SIG-M5 treated with dmso at 0.1 percent for 504 hours (cell line): ENCODE measurements at regions not wholly inside any gene's neighbourhood (a gene's known extent, or its start where the extent isn't known, plus 50 kb on each side); places are given as distances from the start of the nearest gene placed in this dataset.

Experiments used
- DNase-seq: peaks from one replicate; lab custom pipeline; 2025; ENCODE audit not compliant: unreplicated experiment; lab: John Stamatoyannopoulos, UW

- DNase-seq, result no peak
Observed at GRCh38 chr21:32135401-32136363, 143.2 kb downstream of the MIS18A start.

- DNase-seq, result no peak
Observed at GRCh38 chr21:32134441-32135130, 144.3 kb downstream of the MIS18A start.

- DNase-seq, result no peak
Observed at GRCh38 chr21:32132881-32133280, 146.0 kb downstream of the MIS18A start.

- no peak for DNase-seq
Observed at GRCh38 chr21:32132409-32132808, 146.4 kb downstream of the MIS18A start.

GRCh38 chr21:32131960-32132359 is 146.9 kb downstream of the MIS18A start:
- no peak for DNase-seq

GRCh38 chr21:32131164-32131563 is 147.7 kb downstream of the MIS18A start:
- no peak for DNase-seq

GRCh38 chr21:32130031-32130891 is 148.6 kb downstream of the MIS18A start:
- no peak for DNase-seq

- DNase-seq, result no peak
Observed at GRCh38 chr21:32127081-32127480, 151.8 kb downstream of the MIS18A start.

- no peak for DNase-seq
Observed at GRCh38 chr21:32122082-32122481, 156.8 kb downstream of the MIS18A start.

- DNase-seq, result no peak
Observed at GRCh38 chr21:32120230-32120629, 158.6 kb downstream of the MIS18A start.

GRCh38 chr21:32119811-32120210 is 159.0 kb downstream of the MIS18A start:
- no peak for DNase-seq

- no peak for DNase-seq
Observed at GRCh38 chr21:32119389-32119788, 159.5 kb downstream of the MIS18A start.

GRCh38 chr21:32114419-32115035 is 164.3 kb downstream of the MIS18A start:
- DNase-seq, result no peak

- no peak for DNase-seq
Observed at GRCh38 chr21:32113486-32113885, 165.4 kb downstream of the MIS18A start.

- no peak for DNase-seq
Observed at GRCh38 chr21:32112195-32112594, 166.7 kb downstream of the MIS18A start.

- no peak for DNase-seq
Observed at GRCh38 chr21:32108566-32108965, 170.3 kb downstream of the MIS18A start.

- no peak for DNase-seq
Observed at GRCh38 chr21:32103361-32103760, 175.5 kb downstream of the MIS18A start.

GRCh38 chr21:32102426-32102825 is 176.4 kb downstream of the MIS18A start:
- DNase-seq, result no peak

- DNase-seq, result no peak
Observed at GRCh38 chr21:32101277-32101676, 177.6 kb downstream of the MIS18A start.

- DNase-seq, result no peak
Observed at GRCh38 chr21:32100423-32100822, 178.4 kb downstream of the MIS18A start.
